ENCODE measurements at regions not wholly inside any gene's neighbourhood (a gene's known extent, or its start where the extent isn't known, plus 50 kb on each side); places are given as distances from the start of the nearest gene placed in this dataset.

DNA sequence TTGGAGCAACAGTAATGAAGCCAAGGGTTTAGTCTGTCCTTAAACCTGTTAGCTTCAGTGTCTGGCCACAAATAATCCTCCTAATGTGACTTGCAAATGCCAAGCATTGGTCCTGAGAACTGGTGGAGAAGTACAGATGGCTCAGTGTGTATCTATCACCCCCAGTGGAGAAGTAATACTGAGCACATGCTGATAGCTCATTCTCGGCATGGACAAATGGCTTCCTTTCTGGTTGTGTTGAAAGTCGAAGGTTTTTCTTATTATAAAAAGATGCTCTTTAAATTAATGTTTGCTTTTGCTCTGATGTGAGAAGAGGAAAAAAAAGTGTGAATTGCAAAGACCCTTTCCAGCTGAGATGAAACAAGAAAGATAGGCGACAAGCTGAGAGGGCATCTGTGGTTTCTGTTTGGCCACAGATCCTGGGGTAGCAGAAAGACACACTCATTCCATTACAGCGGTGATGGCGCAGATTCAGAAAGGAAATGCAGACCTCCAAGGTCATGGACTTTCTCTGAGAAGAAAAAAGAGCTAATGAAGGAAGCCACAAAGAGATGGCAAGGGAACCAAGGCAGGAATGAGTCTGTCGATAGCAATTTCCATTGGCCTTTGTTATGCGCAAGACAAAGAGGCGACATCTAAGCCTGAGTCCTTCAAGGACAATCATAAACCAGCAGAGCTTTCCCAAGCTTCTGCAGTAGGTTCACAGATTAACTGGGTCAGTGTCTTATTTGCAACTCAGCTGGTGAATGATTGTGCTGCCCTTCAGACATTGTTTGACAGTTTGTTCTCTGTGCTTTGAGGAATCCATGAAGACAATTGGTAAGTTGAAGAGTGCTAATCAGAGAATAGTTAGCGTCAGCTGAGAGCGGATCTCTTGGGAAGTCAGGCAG lies 155.5 kb upstream of the RGS6 start:
- TF ChIP-seq CTCF (IDR thresholded peaks at IDR 0.05) (no peak), EP300 (IDR thresholded peaks at IDR 0.05) (no peak), POLR2A (IDR thresholded peaks at IDR 0.05) (no peak)
